ENCODE measurements at regions not wholly inside any gene's neighbourhood (a gene's known extent, or its start where the extent isn't known, plus 50 kb on each side); places are given as distances from the start of the nearest gene placed in this dataset.

GRCh38 chr11:28636566-28636965 lies 528.4 kb downstream of the METTL15 start:
- TF ChIP-seq POLR2A (IDR thresholded peaks at IDR 0.05; ENCODE audit: low read depth, low read length) (no peak), POLR2AphosphoS5 (IDR thresholded peaks at IDR 0.05; ENCODE audit: low read depth, low read length) (no peak), TAF1 (IDR thresholded peaks at IDR 0.05; ENCODE audit: borderline replicate concordance, low read depth, low read length) (no peak)
